ENCODE measurements at regions not wholly inside any gene's neighbourhood (a gene's known extent, or its start where the extent isn't known, plus 50 kb on each side); places are given as distances from the start of the nearest gene placed in this dataset.

DNA sequence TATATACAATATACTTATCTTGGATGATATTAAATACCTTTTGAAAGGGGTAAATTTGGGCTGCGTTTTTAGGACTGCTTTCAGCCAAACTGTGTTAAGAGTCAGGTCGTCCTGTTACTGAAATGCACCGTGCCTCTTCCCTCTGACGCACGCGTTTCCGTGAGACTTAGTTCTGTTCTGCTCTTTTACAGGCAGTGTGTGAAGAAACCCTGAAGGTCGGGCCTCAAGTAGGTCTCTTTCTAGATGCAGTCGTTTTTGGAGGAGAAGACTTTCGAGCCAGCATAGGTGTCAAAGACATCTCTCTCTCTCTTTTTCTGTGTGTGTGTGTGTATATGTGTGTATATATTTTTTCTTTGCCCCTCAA is 107.0 kb downstream of the ZIC5 start:
- no peak for DNase-seq (ENCODE audit: extremely low read depth in 1 of 11, low read depth in 9 of 11, low spot score in 4 of 11)

- DNase-seq (ENCODE audit: extremely low read depth in 1 of 11, low read depth in 9 of 11, low spot score in 4 of 11) = no peak
These were observed 107.6 kb downstream of the ZIC5 start for GRCh38 chr13:99863789-99864626.

- DNase-seq (ENCODE audit: extremely low read depth in 1 of 11, low read depth in 9 of 11, low spot score in 4 of 11) = no peak
These were observed 109.3 kb downstream of the ZIC5 start for GRCh38 chr13:99862244-99862643.

DNA sequence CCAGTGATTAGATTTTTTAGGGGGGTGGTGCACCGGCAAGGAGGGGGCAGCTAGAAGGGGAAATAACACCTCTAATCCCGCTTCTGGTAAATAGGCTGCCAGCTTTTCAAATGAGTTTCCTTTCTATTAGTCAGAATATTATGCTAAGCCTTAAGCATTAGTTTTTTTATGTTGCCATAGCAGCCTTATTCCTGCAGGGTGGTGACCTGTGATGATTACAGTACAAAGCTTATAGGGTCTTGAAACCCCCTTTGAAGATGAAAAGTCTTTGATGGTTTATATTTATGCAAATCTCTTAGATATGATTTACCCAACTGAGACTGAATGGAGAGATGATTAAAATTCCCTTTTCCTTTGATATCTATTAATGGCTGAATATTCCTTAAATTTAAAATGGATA is 109.8 kb downstream of the ZIC5 start:
- no peak for DNase-seq (ENCODE audit: extremely low read depth in 1 of 11, low read depth in 9 of 11, low spot score in 4 of 11)

- no peak for DNase-seq (ENCODE audit: extremely low read depth in 1 of 11, low read depth in 9 of 11, low spot score in 4 of 11)
These were observed 110.8 kb downstream of the ZIC5 start for GRCh38 chr13:99860745-99861144.

DNA sequence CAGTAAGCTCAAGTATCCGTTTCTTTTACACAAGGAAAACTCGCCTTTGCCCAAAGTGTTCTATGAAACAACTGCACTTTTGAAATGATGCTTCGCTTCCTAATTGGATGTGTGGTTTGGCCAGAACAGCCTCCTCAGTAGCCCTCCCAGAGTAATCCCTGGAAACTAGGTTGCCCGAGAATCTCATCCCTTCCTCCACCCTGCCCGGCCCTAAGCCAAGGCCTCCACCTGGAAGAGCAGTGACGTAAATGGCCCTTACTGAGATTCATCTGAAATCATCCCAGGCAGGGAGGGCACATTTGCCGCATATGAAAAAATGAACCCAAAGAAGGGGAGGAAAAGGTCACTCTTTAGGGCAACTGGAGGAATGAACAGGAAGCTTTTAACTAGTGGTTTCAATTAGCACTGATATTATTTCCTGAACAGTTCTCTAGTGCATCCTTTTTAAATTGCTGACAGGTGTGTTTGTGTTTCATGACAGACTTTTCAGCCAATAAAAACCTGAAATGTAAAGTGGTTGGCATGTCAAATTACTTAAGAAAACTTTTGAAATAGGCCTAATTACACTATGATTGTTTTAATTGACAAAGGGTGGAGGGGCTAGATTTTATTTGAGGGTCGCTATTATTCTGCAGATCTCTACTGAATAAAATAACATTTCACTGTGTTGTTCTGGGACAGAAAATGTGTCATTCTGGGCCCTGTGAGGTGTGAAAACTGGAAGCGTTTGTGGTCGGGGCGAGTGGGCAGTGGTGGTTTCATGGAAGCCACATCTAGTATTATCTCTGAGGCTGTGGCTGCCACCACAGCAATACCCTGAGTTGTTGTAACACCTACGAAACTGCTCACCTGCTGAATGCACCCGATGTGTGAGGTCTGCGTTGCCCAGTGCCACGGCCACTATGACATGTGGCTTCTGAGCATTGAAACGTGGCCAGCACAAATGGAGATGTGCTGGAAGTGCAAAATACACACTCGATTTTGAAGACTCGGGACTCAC is 112.1 kb downstream of the ZIC5 start:
- no peak for DNase-seq (ENCODE audit: extremely low read depth in 1 of 11, low read depth in 9 of 11, low spot score in 4 of 11)

GRCh38 chr13:99857738-99858137 is 113.8 kb downstream of the ZIC5 start:
- DNase-seq (ENCODE audit: extremely low read depth in 1 of 11, low read depth in 9 of 11, low spot score in 4 of 11) = no peak

DNA sequence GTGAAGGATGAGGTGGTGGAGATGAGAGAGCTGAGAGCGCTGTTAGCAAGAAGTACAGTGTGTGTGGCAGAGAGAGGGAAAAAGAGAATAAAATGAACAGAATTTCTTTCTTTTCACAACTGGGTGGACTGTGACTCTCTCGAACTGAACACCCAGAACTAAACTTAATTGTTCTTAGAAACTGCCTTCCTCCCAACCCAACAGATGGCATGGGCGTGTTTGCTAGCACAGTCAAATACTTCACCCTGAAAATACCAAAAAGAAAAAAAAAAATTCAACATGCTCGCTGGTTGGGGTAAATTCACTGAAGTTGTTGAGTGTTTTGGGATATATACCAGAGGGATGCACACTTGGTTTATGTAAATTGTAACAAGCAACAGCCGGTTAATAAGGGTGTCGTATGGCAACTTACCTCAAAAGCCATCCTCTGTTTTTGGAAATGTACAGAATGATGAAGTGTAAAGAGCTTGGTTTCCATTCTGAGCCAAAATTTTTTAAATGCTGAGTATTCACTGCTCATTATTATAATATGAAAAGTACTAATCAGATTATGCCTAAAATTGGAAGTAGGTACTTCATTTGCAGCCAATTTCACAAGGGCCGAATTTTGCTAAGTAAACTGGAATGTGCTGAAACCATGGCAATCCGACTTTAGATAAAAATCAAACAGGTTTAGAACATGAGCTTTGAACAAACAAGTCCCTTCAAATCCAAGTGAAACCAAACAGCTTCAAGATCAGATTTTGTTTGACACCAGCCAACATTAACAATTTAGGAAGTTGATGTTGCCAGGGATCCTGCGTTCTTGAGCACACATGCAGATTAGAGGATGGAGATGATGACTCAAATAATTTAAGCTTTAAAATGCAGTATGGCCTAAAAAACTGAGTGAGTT is 115.8 kb downstream of the ZIC5 start:
- no peak for DNase-seq (ENCODE audit: extremely low read depth in 1 of 11, low read depth in 9 of 11, low spot score in 4 of 11)

DNA sequence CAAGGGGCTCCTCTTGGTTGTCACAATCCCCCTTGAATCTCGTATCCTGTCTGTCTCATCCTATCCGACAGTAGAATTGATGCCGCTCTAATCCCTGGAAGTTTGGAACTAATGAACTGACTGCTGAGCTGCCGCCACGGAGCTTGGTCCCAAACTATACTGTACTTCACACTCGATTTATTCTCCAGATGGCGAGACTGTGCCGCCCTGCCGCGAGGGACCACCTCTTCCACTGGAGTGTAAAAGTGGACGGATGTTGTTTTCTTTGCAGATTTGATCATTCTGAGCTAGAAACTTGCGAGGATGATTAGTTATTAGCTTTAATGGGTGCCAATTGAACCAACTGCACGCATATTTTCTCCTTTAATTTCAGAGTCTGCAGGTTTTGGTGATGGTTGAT is 117.2 kb downstream of the ZIC5 start:
- no peak for DNase-seq (ENCODE audit: extremely low read depth in 1 of 11, low read depth in 9 of 11, low spot score in 4 of 11)

DNA sequence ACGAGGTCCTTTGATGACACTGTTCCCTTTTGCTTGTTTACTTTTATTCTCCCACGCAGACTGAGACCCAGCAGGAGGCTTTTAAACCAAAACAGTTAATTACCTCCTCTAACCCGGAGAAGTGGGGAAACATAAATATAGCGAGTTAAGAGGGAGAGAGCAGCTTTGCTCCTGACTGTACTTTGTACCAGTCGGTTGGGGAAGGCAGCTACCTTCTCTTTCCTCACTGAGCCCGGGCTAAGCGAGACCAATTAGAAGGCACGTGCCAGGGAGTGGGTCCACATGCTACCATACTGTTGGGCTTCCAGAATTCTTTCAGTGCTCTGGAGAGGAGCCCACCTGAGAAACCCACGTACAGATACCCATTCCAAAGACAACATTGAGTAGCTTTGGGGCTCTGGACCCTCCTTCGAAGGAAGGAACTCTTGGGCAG is 124.2 kb downstream of the ZIC5 start:
- no peak for DNase-seq (ENCODE audit: extremely low read depth in 1 of 11, low read depth in 9 of 11, low spot score in 4 of 11)

GRCh38 chr13:99845161-99845874 is 126.2 kb downstream of the ZIC5 start:
- no peak for DNase-seq (ENCODE audit: extremely low read depth in 1 of 11, low read depth in 9 of 11, low spot score in 4 of 11)

DNA sequence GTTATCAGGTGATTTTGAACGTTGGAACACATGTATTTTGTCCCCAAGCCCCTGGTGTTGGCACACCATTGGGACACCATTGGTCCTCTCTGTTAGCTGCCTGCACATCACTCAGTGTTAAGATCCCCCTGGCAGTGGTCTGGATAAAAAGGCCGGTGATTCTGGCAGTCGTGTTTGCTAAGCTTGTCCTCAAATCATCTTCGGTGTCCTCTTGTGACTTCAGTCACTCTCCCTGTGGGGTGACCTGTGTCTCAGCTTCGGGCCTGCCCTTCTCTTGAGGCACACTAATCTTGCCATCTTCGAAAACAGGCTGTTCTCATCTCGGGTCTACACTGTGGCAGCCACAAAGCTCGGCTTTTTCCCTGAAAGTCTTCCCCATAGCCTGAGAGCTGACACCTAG is 127.1 kb downstream of the ZIC5 start:
- no peak for DNase-seq (ENCODE audit: extremely low read depth in 1 of 11, low read depth in 9 of 11, low spot score in 4 of 11)

- DNase-seq (ENCODE audit: extremely low read depth in 1 of 11, low read depth in 9 of 11, low spot score in 4 of 11) = no peak
These were observed 127.7 kb downstream of the ZIC5 start for GRCh38 chr13:99843872-99844271.

DNA sequence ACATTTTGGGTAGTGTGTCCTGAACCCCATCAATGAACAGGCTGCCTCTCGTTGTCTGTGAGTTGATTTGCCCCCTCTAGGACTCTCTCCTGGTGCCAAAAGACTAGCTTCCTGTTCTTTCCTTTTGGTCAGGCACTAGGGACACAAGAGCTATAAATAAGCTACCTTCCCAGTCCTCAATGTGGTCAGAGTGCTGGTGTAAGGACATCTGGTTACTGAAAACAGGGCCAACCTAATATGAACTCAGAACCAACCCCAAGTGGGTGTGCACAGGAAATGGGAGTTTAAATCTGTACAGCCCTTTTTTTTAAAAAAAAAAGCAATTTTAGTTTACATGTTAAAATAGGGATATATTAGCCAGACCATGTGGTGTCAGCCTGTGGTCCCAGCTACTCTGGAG is 129.2 kb downstream of the ZIC5 start:
- no peak for DNase-seq (ENCODE audit: extremely low read depth in 1 of 11, low read depth in 9 of 11, low spot score in 4 of 11)

- no peak for DNase-seq (ENCODE audit: extremely low read depth in 1 of 11, low read depth in 9 of 11, low spot score in 4 of 11)
These were observed 135.3 kb downstream of the ZIC5 start for GRCh38 chr13:99836291-99836690.

DNA sequence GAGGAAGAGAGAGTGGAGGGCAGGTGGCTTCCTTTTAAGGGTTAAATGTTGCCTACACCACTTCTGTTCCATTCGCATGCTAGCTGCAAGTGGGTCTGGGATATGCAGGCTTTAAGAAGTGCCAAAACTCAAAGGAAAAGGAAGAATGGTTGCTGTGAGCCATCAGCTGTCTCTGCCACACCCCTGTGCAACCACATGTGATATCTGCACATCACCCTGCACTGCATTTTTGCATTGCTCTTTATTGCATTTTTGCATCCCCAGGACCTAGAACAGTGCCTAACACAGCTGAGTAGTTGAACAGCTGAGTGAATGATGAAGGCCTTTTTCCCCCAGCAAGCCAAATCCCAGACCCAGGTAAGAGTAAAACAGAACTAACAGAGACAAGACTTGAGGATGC is 136.1 kb downstream of the ZIC5 start:
- DNase-seq (ENCODE audit: extremely low read depth in 1 of 11, low read depth in 9 of 11, low spot score in 4 of 11) = no peak

DNA sequence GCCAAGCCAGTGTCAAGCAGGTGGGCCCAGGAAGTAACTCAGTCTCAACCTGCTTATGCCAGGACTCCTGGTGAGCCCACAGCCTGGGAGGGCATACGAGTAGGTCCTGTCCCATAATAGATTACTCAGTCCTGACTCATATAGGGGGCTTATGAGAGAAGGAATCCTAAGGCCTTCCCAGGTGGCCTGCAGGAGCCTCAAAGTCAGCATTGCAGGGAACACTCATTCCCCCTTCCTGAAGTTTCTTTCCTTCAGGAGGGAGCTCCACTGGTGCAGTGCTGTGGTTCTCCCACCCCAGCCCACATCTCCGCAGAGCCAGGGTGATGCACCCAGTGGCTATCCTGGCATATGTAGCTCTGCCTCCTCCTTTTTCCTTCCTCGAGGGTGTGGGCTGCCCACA is 137.3 kb downstream of the ZIC5 start:
- no peak for DNase-seq (ENCODE audit: extremely low read depth in 1 of 11, low read depth in 9 of 11, low spot score in 4 of 11)

DNA sequence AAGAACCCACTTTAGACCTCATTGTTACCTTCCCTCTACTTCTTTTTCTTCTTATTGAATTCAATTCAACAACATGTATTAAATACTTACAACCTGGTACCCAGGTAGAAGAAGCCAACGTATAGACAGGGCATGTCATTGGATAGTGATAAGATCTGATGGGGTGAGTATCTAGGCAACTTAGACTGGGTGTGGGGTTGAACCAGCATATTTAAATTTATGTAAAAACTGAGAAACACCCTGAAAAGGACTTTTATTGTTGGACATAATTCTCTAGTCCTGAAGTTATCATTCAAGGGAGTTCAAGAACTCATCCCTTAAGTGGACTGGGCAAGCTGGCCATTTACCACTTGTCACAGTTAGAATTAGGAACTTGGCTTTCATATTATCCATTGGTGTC is 139.2 kb downstream of the ZIC5 start:
- DNase-seq (ENCODE audit: extremely low read depth in 1 of 11, low read depth in 9 of 11, low spot score in 4 of 11) = no peak

- no peak for DNase-seq (ENCODE audit: extremely low read depth in 1 of 11, low read depth in 9 of 11, low spot score in 4 of 11)
These were observed 140.6 kb downstream of the ZIC5 start for GRCh38 chr13:99830931-99831330.
